Calu3 (cell line): ENCODE measurements at regions not wholly inside any gene's neighbourhood (a gene's known extent, or its start where the extent isn't known, plus 50 kb on each side); places are given as distances from the start of the nearest gene placed in this dataset.

Source experiments
- BruUV-seq: library from RNA; stranded (reverse); fragments of 400-500 nt; replicated peaks from 2 replicates; lab custom pipeline; 2021; lab: Mats Ljungman, UMichigan
- CTCF ChIA-PET: fragments of 300-600 bp; sonication (Branson Sonifier 250); formaldehyde crosslinking; loops from one replicate; lab custom pipeline; 2022; ENCODE audit warnings: antibody characterized with exemption; lab: Charles Lee
- DNase-seq: peaks from one replicate; pipeline ENCODE4 v3.0.0; 2022
- H3K27ac Mint-ChIP-seq: one replicate; pipeline ENCODE4 v1.8.0; 2022; ENCODE audit warnings: mixed read lengths; ENCODE audit not compliant: unreplicated experiment
- H3K27me3 Mint-ChIP-seq: one replicate; pipeline ENCODE4 v1.8.0; 2022; ENCODE audit warnings: mixed read lengths; ENCODE audit not compliant: unreplicated experiment
- H3K36me3 Mint-ChIP-seq: one replicate; pipeline ENCODE4 v1.8.0; 2022; ENCODE audit warnings: mild to moderate bottlenecking, moderate library complexity, mixed read lengths; ENCODE audit not compliant: insufficient read depth, unreplicated experiment
- H3K4me1 Mint-ChIP-seq: one replicate; pipeline ENCODE4 v1.8.0; 2022; ENCODE audit warnings: mild to moderate bottlenecking, low read depth, mixed read lengths; ENCODE audit not compliant: unreplicated experiment
- H3K4me3 Mint-ChIP-seq: one replicate; pipeline ENCODE4 v1.8.0; 2022; ENCODE audit warnings: mild to moderate bottlenecking, low read depth, moderate library complexity, mixed read lengths; ENCODE audit not compliant: unreplicated experiment
- H3K9me3 Mint-ChIP-seq: one replicate; pipeline ENCODE4 v1.8.0; 2022; ENCODE audit warnings: low read depth, mixed read lengths; ENCODE audit not compliant: unreplicated experiment
- CTCF ChIP-seq: fragments of 200-600 bp; IDR thresholded peaks from one replicate; pipeline ENCODE4 v1.8.0; 2022; ENCODE audit warnings: antibody characterized with exemption; ENCODE audit not compliant: unreplicated experiment
- intact Hi-C: fragments of 100-400 bp; cut with micrococcal nuclease; formaldehyde crosslinking; loops from one replicate; pipeline ENCODE4 v1.10.0; 2022; ENCODE audit not compliant: unreplicated experiment

- Mint-ChIP-seq H3K27ac (no peak overlapping the region), H3K9me3 (no peaks in the 10 kb centered on the region), H3K27me3 (no peaks in the 10 kb centered on the region), H3K36me3 (no peaks in the 10 kb centered on the region), H3K4me3 (no peak overlapping the region), H3K4me1 (no peaks in the 10 kb centered on the region)
- intact Hi-C loops = no loop called here
- CTCF ChIA-PET = no interaction called here
- no TSS peak for BruUV-seq
- TF ChIP-seq CTCF = no peak
- DNase-seq = no peak
Measured at GRCh38 chr5:51990661-51991180, 607.5 kb downstream of the ISL1 start.

- no peak for TF ChIP-seq CTCF
- no peak for DNase-seq
- BruUV-seq = no TSS peak
- CTCF ChIA-PET = no interaction called here
- Mint-ChIP-seq H3K4me3 (no peak overlapping the region), H3K4me1 (no peaks in the 10 kb centered on the region), H3K36me3 (no peaks in the 10 kb centered on the region), H3K27me3 (no peaks in the 10 kb centered on the region), H3K9me3 (no peaks in the 10 kb centered on the region), H3K27ac (no peak overlapping the region)
- intact Hi-C loops = no loop called here
Measured at GRCh38 chr5:51991940-51992339, 608.7 kb downstream of the ISL1 start.

- no peaks in the 10 kb centered on the region for H3K27me3 Mint-ChIP-seq
- no peaks in the 10 kb centered on the region for H3K9me3 Mint-ChIP-seq
- H3K4me1 Mint-ChIP-seq = no peaks in the 10 kb centered on the region
- no TSS peak for BruUV-seq
- no peak for TF ChIP-seq CTCF
- H3K27ac Mint-ChIP-seq = no peak overlapping the region
- H3K4me3 Mint-ChIP-seq = no peak overlapping the region
- no peaks in the 10 kb centered on the region for H3K36me3 Mint-ChIP-seq
- intact Hi-C loops = no loop called here
- DNase-seq = no peak
- CTCF ChIA-PET = interaction anchor here (0.6 kb wide), 2 partner anchors 175 to 389 kb away, joined by 3 to 5 read pairs; no protein-coding TSS in a partner anchor
Measured at GRCh38 chr5:51995773-51996306, 612.6 kb downstream of the ISL1 start.

- H3K36me3 Mint-ChIP-seq = no peaks in the 10 kb centered on the region
- H3K9me3 Mint-ChIP-seq = no peaks in the 10 kb centered on the region
- intact Hi-C loops = no loop called here
- CTCF ChIA-PET = no interaction called here
- no peak for TF ChIP-seq CTCF
- no peak overlapping the region for H3K4me3 Mint-ChIP-seq
- BruUV-seq = no TSS peak
- H3K27ac Mint-ChIP-seq = no peak overlapping the region
- H3K4me1 Mint-ChIP-seq = no peaks in the 10 kb centered on the region
- no peaks in the 10 kb centered on the region for H3K27me3 Mint-ChIP-seq
- no peak for DNase-seq
Measured at GRCh38 chr5:51996356-51996861, 613.2 kb downstream of the ISL1 start.
